Cardiac septum (tissue), 1 donor: ENCODE measurements at regions not wholly inside any gene's neighbourhood (a gene's known extent, or its start where the extent isn't known, plus 50 kb on each side); places are given as distances from the start of the nearest gene placed in this dataset.
"Not testable (repeated sequence)": the region's sequence is repeated elsewhere in the genome, so short reads cannot be mapped to it uniquely, and the experiment has no call there.

Experiments
- DNase-seq: peaks from one replicate; pipeline ENCODE4 v3.0.0-alpha.2; 2020; ENCODE audit warnings: low spot score
- intact Hi-C: fragments of 100-400 bp; cut with DNase I; formaldehyde crosslinking; loops from one replicate; pipeline ENCODE4 v1.14.0; 2022
- donor health status: DM: no; HTN: no; CAD: no.

DNA sequence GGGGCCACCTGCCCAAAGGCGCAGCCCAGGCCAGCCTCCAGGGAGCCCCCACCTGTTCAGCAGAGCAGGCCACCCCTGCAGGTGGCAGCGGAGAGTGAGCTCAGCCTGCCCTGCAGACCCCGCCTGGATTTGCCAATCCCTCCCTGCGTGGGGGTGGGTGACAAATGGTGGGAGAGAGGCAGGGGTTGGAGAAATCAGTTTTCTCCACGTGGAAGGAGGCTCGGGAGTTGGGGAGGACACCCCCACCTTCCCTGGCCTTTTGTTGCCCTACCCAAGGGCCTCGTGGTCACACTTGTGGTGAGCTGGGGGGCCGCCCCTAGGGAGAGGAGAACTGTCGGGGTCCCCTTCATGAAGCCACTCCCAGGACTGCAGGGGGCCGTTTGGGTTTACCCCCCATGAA lies 351.7 kb downstream of the CNTNAP3B start:
- intact Hi-C loops, DNase-seq: not testable (repeated sequence)

GRCh38 chr9:41772541-41772940 lies 356.7 kb downstream of the CNTNAP3B start:
- DNase-seq, intact Hi-C loops: not testable (repeated sequence)

DNA sequence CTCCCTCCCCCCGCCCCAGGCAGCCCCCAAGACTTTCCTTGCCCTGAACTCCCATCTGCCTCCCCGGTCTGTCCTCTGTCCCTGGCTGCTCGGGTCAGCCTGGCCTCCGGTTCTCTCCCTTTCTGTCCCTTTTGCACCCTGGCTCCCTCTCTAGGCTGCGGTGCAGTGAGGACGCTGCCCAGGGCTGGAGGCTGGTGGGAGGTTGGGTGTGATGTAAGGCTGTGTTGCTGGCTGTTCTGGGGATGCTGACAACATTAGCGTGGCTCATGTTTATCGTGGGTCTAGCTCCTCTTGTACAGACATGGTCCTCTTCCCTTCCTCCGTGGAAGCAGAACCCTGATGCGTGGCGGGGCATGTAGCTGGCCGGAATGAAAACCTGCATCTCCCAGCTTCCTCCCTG lies 357.5 kb downstream of the CNTNAP3B start:
- intact Hi-C loops, DNase-seq: not testable (repeated sequence)

DNA sequence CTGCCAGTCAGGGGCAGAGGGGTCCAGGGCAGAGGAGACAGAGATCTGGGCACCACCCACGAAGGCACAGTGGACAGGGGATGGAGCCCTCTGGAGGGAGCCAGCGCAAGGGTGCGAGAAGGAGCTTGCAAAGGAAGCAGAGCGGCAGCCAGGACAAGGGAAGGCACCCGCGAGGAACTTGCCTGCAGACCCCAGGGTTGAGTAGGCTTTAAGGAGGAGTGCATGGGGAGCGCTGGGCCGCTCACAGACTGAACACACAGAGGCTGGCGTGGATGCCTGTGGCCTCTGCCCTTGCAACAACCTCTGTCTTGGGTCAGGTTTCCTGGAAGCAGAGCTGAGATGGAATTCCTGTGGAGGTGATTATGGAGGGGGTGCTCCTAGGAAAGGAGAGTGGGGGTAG lies 374.4 kb downstream of the CNTNAP3B start:
- intact Hi-C loops, DNase-seq: not testable (repeated sequence)

- DNase-seq, intact Hi-C loops: not testable (repeated sequence)
Measured at GRCh38 chr9:41754403-41754802, 374.8 kb downstream of the CNTNAP3B start.

DNA sequence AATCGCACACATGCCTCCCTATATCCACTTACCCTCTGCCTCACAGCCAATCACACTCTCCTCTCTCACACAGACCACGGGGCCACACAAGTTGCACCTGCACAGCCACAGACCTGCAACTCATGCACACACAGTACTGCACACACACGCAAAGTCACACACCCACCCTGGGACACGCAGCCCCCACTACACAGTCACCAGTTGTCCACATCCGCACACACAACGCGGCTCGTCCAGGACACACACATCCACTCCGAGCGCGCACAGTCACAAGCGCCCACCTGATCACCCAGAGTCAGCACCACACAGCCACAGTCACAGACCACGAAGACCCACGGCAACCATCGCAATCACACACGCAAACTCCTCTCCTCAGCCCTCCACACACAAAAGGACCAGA lies 387.3 kb downstream of the CNTNAP3B start:
- not testable (repeated sequence) for DNase-seq

DNA sequence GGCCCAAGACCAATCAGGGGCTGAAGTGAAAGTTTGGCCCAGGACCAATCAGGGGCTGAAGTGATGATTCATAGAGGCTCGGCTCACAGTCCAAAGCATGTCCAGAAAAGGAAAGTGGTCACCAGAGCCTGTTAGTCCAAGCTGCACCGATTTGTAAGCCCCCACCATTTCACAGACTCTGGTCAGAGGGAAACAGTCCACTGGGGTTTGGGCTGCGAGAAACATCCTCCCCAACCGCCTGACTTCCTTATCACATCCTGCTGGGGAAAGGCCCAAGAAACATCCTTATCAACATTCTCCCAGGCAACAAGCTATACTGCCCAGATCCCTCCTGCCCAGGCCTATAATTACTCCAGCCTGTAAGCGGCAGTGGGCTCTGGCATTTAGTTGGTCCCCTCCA lies 388.1 kb downstream of the CNTNAP3B start:
- peak; percentile 78 for DNase-seq
- intact Hi-C loops, result not testable (repeated sequence)

More for the DNA sequence above, 387.3 kb downstream of the CNTNAP3B start:
- intact Hi-C loops, result not testable (repeated sequence)

GRCh38 chr9:41738681-41739080 lies 390.5 kb downstream of the CNTNAP3B start:
- DNase-seq, intact Hi-C loops: not testable (repeated sequence)

- DNase-seq, intact Hi-C loops: not testable (repeated sequence)
Measured at GRCh38 chr9:41699190-41699589, 430.0 kb downstream of the CNTNAP3B start.

DNA sequence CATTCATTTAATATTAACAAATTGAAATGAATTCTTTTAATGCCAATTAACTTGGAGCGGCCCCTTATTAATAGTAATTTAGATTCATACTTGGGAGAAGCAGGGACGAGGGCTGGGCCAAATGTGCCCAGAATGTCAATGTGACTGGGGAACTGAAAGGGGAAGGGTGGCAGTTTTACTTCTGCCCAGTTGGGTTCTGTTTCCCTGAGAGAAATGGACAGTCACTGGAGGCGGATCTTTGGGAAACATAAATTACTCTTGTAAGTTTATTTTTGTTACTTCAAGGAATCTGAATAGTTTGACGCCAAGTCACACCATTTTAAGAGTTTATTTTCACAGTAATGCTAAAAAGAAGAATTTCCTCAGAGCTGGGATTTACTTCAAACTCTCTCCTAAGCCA lies 432.1 kb downstream of the CNTNAP3B start:
- intact Hi-C loops, DNase-seq: not testable (repeated sequence)

DNA sequence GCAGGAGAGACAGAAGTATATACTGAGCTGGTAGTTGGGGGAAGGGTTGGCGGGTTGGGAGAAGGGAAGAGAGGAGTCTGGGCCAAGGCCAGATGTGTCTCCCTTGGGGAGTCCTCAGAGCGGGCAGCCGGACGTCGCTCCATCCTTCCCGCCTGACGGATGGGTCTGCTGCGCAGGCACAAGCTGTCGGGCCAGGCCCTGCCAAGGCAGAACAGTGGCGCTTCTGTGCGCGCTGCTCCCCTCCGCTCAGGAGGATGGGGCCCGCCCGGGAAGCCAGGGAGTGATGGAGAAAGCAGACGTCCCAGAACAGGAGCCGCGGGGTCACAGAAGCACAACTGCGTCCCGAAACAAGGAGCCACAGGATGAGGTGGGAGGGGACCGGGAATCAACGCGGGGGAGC lies 449.9 kb downstream of the CNTNAP3B start:
- intact Hi-C loops, DNase-seq: not testable (repeated sequence)

GRCh38 chr9:41663497-41664036 lies 465.7 kb downstream of the CNTNAP3B start:
- DNase-seq, intact Hi-C loops: not testable (repeated sequence)

GRCh38 chr9:41658706-41659105 lies 469.6 kb upstream of the ZNG1F start:
- intact Hi-C loops, DNase-seq: not testable (repeated sequence)

DNA sequence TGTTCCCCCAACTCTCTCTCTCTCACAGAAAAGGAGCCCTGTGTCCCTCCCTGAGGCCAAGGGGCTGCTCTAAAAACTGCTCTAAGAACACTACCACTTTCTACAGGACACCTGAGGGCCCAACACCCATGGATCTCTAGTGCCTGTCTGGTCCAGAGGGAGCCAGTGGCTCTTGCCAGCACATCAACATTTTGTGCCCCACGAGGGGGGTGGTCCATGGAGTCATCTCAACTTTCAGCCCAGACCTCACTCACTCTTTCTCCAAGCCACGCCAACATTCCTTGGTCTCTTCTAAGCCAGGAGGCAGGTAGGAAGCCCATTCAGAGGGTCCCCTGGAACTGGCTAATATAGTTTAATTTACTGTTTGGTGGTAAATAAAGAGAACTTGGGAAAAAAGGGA lies 469.0 kb upstream of the ZNG1F start:
- intact Hi-C loops, DNase-seq: not testable (repeated sequence)

DNA sequence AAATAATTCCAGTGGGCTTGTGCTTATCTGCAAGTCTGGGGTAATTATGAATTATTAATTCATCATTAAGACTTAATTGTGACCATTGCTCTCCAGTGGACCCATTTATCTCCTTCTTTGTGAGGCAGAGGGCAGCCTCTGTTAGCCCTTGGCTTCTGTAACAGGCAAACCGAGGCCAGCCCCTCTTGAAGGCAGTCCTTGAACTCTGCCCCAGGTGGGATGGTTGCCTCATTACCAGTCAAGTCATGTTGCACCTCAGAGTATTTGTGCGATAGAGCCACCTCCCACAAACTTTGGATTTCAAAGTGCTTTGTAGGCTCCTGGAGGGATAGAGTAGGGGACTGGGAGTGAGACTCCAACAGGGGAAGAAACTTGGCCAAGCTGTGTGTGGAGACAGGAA lies 468.0 kb upstream of the ZNG1F start:
- DNase-seq, intact Hi-C loops: not testable (repeated sequence)

DNA sequence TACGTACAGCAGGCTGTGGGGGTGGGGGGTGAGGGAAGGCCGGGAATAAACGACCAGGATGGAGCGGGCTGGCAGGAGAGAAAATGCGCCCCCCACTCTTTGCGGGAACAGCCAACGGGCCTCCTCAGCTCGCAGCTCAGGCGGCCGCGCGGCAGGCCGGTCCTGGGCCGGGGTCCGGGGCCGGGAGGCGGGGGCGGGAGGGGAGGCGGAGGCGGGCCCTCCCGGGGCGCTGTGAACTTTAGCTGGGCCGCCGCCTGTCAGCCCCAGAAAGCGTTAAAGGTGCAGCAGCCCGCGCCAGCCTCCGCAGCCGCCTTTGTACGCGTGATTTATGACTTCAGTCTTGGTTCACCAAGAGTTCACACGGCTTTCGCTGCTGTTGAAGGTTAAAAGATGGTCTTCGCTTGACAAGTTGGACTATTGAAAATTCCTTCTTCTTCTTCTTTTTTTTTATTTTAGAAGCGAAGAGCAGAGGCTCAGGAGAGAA lies 466.0 kb upstream of the ZNG1F start:
- intact Hi-C loops, DNase-seq: not testable (repeated sequence)

- DNase-seq, intact Hi-C loops: not testable (repeated sequence)
Measured at GRCh38 chr9:41654349-41654748, 465.2 kb upstream of the ZNG1F start.

DNA sequence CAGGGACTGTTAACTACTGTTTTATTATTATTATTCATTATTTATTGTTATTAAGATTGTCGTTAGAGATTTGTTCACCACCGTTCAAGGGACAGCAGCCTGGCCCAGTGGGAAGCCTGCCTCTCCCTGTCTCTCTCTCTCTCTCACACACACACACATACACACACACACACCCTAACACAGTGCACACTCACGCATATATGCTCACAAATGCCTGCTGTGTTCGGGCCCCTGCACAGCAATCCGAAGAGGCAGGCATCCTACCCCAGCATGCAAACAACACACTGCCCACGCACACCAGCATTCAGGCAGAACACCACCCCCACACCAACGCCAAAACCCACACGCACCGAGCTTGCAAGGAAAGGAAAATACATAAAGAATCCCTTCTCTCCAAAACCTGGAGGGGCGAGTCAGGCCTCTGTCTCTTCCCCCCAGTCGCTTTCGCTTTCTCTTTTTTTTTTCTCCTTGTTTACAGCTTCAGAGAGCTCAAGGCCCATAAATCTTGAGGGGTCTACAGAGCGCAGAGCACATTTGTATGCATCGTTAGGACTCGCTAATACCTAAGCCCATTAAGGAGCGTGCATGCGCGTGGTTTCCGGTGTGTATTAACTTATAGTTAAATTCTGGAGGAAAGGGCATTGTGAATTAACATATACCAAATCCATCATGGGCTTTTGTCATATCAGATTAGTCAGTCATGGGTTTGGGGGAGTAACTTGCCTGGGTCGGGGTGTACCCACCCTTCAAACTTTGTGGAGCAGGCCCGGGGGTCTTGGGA lies 464.6 kb upstream of the ZNG1F start:
- DNase-seq, intact Hi-C loops: not testable (repeated sequence)

DNA sequence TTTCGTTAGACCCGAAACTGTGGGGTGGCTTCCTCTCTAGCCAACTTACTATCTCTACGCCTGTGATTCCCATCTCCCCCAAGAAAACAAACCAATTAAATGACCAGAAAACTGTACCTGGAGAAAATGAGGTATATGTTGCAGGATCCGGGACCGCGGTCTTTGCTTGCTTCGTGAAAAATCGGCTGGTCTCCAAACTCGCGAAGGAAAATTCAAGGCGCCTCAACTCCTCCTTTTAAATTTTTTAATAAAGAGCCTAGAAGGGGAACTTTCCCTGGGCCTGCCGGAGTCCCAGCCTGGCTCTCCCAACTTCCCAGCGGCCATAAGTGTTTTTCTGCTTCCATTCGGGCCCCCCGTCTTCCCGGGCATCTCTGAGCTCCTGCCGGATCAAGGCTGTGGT lies 463.7 kb upstream of the ZNG1F start:
- DNase-seq, intact Hi-C loops: not testable (repeated sequence)

GRCh38 chr9:41652100-41652713 lies 463.1 kb upstream of the ZNG1F start:
- DNase-seq, intact Hi-C loops: not testable (repeated sequence)
